H1 (cell line): ENCODE measurements at regions not wholly inside any gene's neighbourhood (a gene's known extent, or its start where the extent isn't known, plus 50 kb on each side); places are given as distances from the start of the nearest gene placed in this dataset.

ENCODE experiments used
- CTCF ChIA-PET: fragments of 300-600 bp; sonication (Branson Sonifier 250); formaldehyde crosslinking; loops from one replicate; lab custom pipeline; 2021; ENCODE audit not compliant: partially characterized antibody; lab: Charles Lee
- POLR2A ChIA-PET: fragments of 300-600 bp; sonication (Branson Sonifier 250); formaldehyde crosslinking; loops from one replicate; lab custom pipeline; 2021; ENCODE audit warnings: inconsistent platforms; ENCODE audit not compliant: partially characterized antibody; lab: Charles Lee
- DNase-seq, 2 experiments: peaks; one replicate each; pipeline versions ENCODE4 v3.0.0 to v3.0.0-alpha.2; 2010 to 2022; ENCODE audit warnings: low spot score in 2 of 2, low read depth in 1 of 2, mixed read lengths in 1 of 2
- FAIRE-seq: peaks from 2 replicates; lab custom pipeline; 2011; peaks lifted over from hg19 to GRCh38; lab: Jason Lieb, UNC
- H2AFZ ChIP-seq: 2 replicates; pipeline ENCODE4 v1.8.1; 2012; ENCODE audit warnings: low read length, inconsistent platforms
- H2AK5ac ChIP-seq: 2 replicates; pipeline ENCODE4 v1.6.1; 2013; ENCODE audit warnings: low read depth, low read length
- H2BK120ac ChIP-seq: replicated peaks from 2 replicates; pipeline ENCODE3; 2013; ENCODE audit warnings: low read depth, low read length, inconsistent platforms
- H2BK12ac ChIP-seq: 2 replicates; pipeline ENCODE4 v1.6.1; 2013; ENCODE audit warnings: low read depth, low read length
- H2BK15ac ChIP-seq: 2 replicates; pipeline ENCODE4 v1.6.1; 2013; ENCODE audit warnings: low read length
- H2BK20ac ChIP-seq: 2 replicates; pipeline ENCODE4 v1.6.1; 2013; ENCODE audit warnings: low read length
- H2BK5ac ChIP-seq: 2 replicates; pipeline ENCODE4 v1.6.1; 2013; ENCODE audit warnings: low read depth, low read length
- H3K14ac ChIP-seq: 2 replicates; pipeline ENCODE4 v1.6.1; 2013; ENCODE audit warnings: inconsistent platforms; ENCODE audit not compliant: insufficient read length
- H3K18ac ChIP-seq: 2 replicates; pipeline ENCODE4 v1.6.1; 2013; ENCODE audit warnings: low read length; ENCODE audit errors: extremely low read depth
- H3K23ac ChIP-seq: 2 replicates; pipeline ENCODE4 v1.6.1; 2013; ENCODE audit warnings: inconsistent platforms; ENCODE audit not compliant: insufficient read length
- H3K23me2 ChIP-seq: 2 replicates; pipeline ENCODE4 v1.6.1; 2013; ENCODE audit warnings: low read depth, low read length
- H3K27ac ChIP-seq: 2 replicates; pipeline ENCODE4 v1.6.1; 2011; ENCODE audit warnings: low read depth, low read length, inconsistent platforms
- H3K27me3 ChIP-seq, 4 experiments: replicated peaks in 1 of 4; 1 replicate in 1 of 4; 2 replicates in 3 of 4; pipeline versions ENCODE4 v1.6.1 to v1.8.1; 2011 to 2013; ENCODE audit warnings: low read length in 3 of 4, mild to moderate bottlenecking in 3 of 4, inconsistent platforms in 2 of 4, mixed read lengths in 2 of 4, moderate library complexity in 1 of 4; ENCODE audit not compliant: control insufficient read depth in 3 of 4, insufficient read depth in 3 of 4; ENCODE audit errors: extremely low read depth in 1 of 4
- H3K36me3 ChIP-seq, 4 experiments: 2 replicates each; pipeline versions ENCODE4 v1.6.1 to v1.8.1; 2011 to 2013; ENCODE audit warnings: mild to moderate bottlenecking in 4 of 4, low read length in 3 of 4, moderate library complexity in 2 of 4, control low read depth in 1 of 4, inconsistent platforms in 1 of 4; ENCODE audit not compliant: insufficient read depth in 4 of 4, control insufficient read depth in 2 of 4
- H3K4ac ChIP-seq: replicated peaks from 2 replicates; pipeline ENCODE3; 2013; ENCODE audit warnings: low read length, low read depth, mixed read lengths, inconsistent platforms; ENCODE audit not compliant: insufficient read length
- H3K4me1 ChIP-seq, 4 experiments: replicated peaks in 1 of 4; 1 replicate in 1 of 4; 2 replicates in 3 of 4; pipeline versions ENCODE4 v1.6.1 to v1.8.1; 2011 to 2013; ENCODE audit warnings: low read length in 3 of 4, inconsistent platforms in 2 of 4, mixed read lengths in 1 of 4; ENCODE audit not compliant: insufficient read depth in 4 of 4, control insufficient read depth in 3 of 4
- H3K4me2 ChIP-seq, 2 experiments: 2 replicates each; pipeline versions ENCODE4 v1.6.1 to v1.8.1; 2011 to 2013; ENCODE audit warnings: low read depth in 2 of 2, low read length in 2 of 2, control low read depth in 1 of 2, inconsistent platforms in 1 of 2, mild to moderate bottlenecking in 1 of 2; ENCODE audit not compliant: insufficient read depth in 1 of 2
- H3K4me3 ChIP-seq, 4 experiments: fragments of 200-600, 300-600 bp in 1 of 4; sonication (generic), shearing (Covaris generic), sonication (Bioruptor Twin) in 1 of 4; 2 replicates each; pipeline versions ENCODE4 v1.5.1 to v1.8.1; 2011 to 2016; ENCODE audit warnings: low read length in 4 of 4, low read depth in 3 of 4, control low read depth in 2 of 4, inconsistent platforms in 2 of 4, mild to moderate bottlenecking in 2 of 4, mixed read lengths in 1 of 4, moderate library complexity in 1 of 4; ENCODE audit not compliant: insufficient read depth in 2 of 4; ENCODE audit errors: extremely low read depth in 1 of 4
- H3K56ac ChIP-seq: replicated peaks from 2 replicates; pipeline ENCODE3; 2013; ENCODE audit warnings: low read depth, mild to moderate bottlenecking, mixed read lengths, low read length, inconsistent platforms; ENCODE audit not compliant: insufficient read length
- H3K79me1 ChIP-seq: 2 replicates; pipeline ENCODE4 v1.6.1; 2013; ENCODE audit warnings: low read depth, low read length, control low read depth
- H3K79me2 ChIP-seq, 2 experiments: 2 replicates each; pipeline versions ENCODE4 v1.6.1 to v1.8.1; 2012 to 2013; ENCODE audit warnings: low read length in 2 of 2, mild to moderate bottlenecking in 2 of 2, inconsistent platforms in 1 of 2; ENCODE audit not compliant: insufficient read depth in 2 of 2, control insufficient read depth in 1 of 2
- H3K9ac ChIP-seq, 4 experiments: replicated peaks in 1 of 4; 1 replicate in 1 of 4; 2 replicates in 3 of 4; pipeline versions ENCODE4 v1.6.1 to v1.8.1; 2011 to 2013; ENCODE audit warnings: low read depth in 3 of 4, low read length in 3 of 4, control low read depth in 2 of 4, mild to moderate bottlenecking in 2 of 4, moderate library complexity in 2 of 4, inconsistent platforms in 1 of 4; ENCODE audit errors: extremely low read depth in 1 of 4
- H3K9me3 ChIP-seq, 2 experiments: 2 replicates each; pipeline versions ENCODE4 v1.6.1 to v1.8.1; 2012 to 2013; ENCODE audit warnings: mild to moderate bottlenecking in 2 of 2, moderate library complexity in 2 of 2, control low read depth in 1 of 2, inconsistent platforms in 1 of 2, low read depth in 1 of 2, low read length in 1 of 2, mixed read lengths in 1 of 2; ENCODE audit not compliant: insufficient read depth in 2 of 2
- H4K20me1 ChIP-seq, 2 experiments: replicated peaks in 1 of 2; 2 replicates each; pipeline versions ENCODE3 to v1.8.1; 2011 to 2013; ENCODE audit warnings: inconsistent platforms in 2 of 2, low read length in 2 of 2, mild to moderate bottlenecking in 1 of 2; ENCODE audit not compliant: insufficient read depth in 2 of 2, control insufficient read depth in 1 of 2
- H4K5ac ChIP-seq: 2 replicates; pipeline ENCODE4 v1.6.1; 2013; ENCODE audit warnings: low read length, low read depth, mixed read lengths, inconsistent platforms; ENCODE audit not compliant: insufficient read length
- H4K8ac ChIP-seq: 2 replicates; pipeline ENCODE4 v1.8.0; 2013; ENCODE audit warnings: mild to moderate bottlenecking, moderate library complexity, low read length, inconsistent platforms; ENCODE audit not compliant: insufficient read depth; ENCODE audit errors: extremely low read depth
- H4K91ac ChIP-seq: replicated peaks from 2 replicates; pipeline ENCODE3; 2013; ENCODE audit warnings: low read length, mixed read lengths, inconsistent platforms; ENCODE audit not compliant: insufficient read length
- CHD1 ChIP-seq: IDR thresholded peaks from 2 replicates; pipeline ENCODE4 v1.6.1; 2012; ENCODE audit warnings: low read depth, low read length, improper control_type of control experiment
- FOSL1 ChIP-seq: IDR thresholded peaks from 2 replicates; pipeline ENCODE4 v1.6.1; 2011; ENCODE audit warnings: mild to moderate bottlenecking, low read depth, low read length, moderate library complexity; ENCODE audit not compliant: insufficient read depth
- RFX5 ChIP-seq: IDR thresholded peaks from 2 replicates; pipeline ENCODE4 v1.6.1; 2011; ENCODE audit warnings: low read depth, low read length, improper control_type of control experiment, borderline replicate concordance
- WGBS, 2 experiments: shearing (Covaris generic) in 1 of 2; methylation state at CpG; one replicate each; pipeline versions ENCODE4 v1.1.6 to v1.1.7; 2013 to 2015; ENCODE audit warnings: low lambda C conversion rate in 2 of 2, mixed read lengths in 2 of 2, inconsistent platforms in 1 of 2, low coverage in 1 of 2, missing lambda C conversion rate in 1 of 2; ENCODE audit not compliant: insufficient replicate concordance in 2 of 2, insufficient coverage in 1 of 2, insufficient read length in 1 of 2; ENCODE audit errors: extremely low coverage in 1 of 2, missing lambda C conversion rate in 1 of 2; 5-methylcytosine and 5-hydroxymethylcytosine counted together

DNA sequence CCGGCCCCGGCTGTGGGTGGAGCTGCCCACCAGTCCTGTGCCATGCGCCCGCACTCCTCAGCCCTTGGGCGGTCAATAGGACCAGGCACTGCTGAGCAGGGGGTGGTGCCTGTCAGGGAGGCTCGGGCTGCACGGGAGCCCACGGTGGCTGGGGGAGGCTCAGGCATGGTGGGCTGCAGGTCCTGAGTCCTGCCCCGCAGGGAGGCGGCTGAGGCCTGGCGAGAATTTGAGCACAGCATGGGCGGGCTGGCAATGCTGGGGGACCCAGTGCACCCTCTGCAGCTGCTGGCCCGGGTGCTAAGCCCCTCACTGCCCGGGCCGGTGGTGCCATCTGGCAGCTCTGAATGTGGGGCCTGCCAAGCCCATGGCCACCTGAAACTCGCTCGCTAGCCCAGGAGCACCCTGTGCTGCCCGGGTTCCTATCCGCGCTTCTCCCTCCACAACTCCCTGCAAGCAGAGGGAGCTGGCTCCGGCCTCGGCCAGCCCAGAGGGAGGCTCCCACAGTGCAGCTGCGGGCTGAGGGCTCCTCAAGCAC is 1371.1 kb downstream of the FSCB start:
- peaks cover 0 to 4% (median 0%) of the 10 kb centered on the region in 4 experiments; a peak in 1 of 8 replicates for H3K36me3 ChIP-seq
- H3K14ac ChIP-seq = no peak overlapping the region
- POLR2A ChIA-PET = interaction anchor here (0.6 kb wide), 1 partner anchor 248 kb away, joined by 3 read pairs; no protein-coding TSS in a partner anchor
- no peak overlapping the region for H4K5ac ChIP-seq
- no peaks in the 10 kb centered on the region for H3K79me1 ChIP-seq
- H3K27ac ChIP-seq = no peak overlapping the region
- no peak overlapping the region for H3K56ac ChIP-seq
- H2BK20ac ChIP-seq = no peak overlapping the region
- H3K23ac ChIP-seq = no peak overlapping the region
- no peaks in the 10 kb centered on the region for H4K20me1 ChIP-seq
- H3K79me2 ChIP-seq = no peaks in the 10 kb centered on the region
- no peak overlapping the region for H2BK5ac ChIP-seq
- H3K9ac ChIP-seq = no peak overlapping the region
- H3K4me2 ChIP-seq = no peak overlapping the region
- H3K23me2 ChIP-seq = no peaks in the 10 kb centered on the region
- peak overlapping the region; percentile 51; the same call in 1 of the 2 replicates for H4K8ac ChIP-seq
- no peak overlapping the region for H3K4me3 ChIP-seq
- TF ChIP-seq RFX5 (no peak), CHD1 (no peak), FOSL1 (no peak)
- no peak overlapping the region for H2BK15ac ChIP-seq
- H3K18ac ChIP-seq = no peak overlapping the region
- H2BK120ac ChIP-seq = no peak overlapping the region
- DNase-seq (no peak), FAIRE-seq (no peak)
- 88% methylated on average over 19 of the region's 23 CpGs; no CpG with 5 or more reads in 1 of the 2 experiments for WGBS, 2 experiments
- no peak overlapping the region for H2AK5ac ChIP-seq
- CTCF ChIA-PET = no interaction called here
- peaks cover 13 to 15% of the 10 kb centered on the region in 2 experiments; a peak in 3 of 4 replicates for H3K9me3 ChIP-seq
- H3K27me3 ChIP-seq = no peaks in the 10 kb centered on the region
- no peak overlapping the region for H4K91ac ChIP-seq
- no peaks in the 10 kb centered on the region for H3K4me1 ChIP-seq
- H2AFZ ChIP-seq = no peak overlapping the region
- H3K4ac ChIP-seq = no peak overlapping the region
- no peak overlapping the region for H2BK12ac ChIP-seq
